Kidney epithelial cell (primary cell): ENCODE measurements at regions not wholly inside any gene's neighbourhood (a gene's known extent, or its start where the extent isn't known, plus 50 kb on each side); places are given as distances from the start of the nearest gene placed in this dataset.

Experiments used
- DNase-seq: peaks from one replicate; pipeline ENCODE4 v3.0.0-alpha.2; 2010; ENCODE audit warnings: low read depth
- H3K27me3 ChIP-seq: 2 replicates; pipeline ENCODE4 v1.6.0; 2011; ENCODE audit warnings: low read length; ENCODE audit not compliant: control insufficient read depth, insufficient read depth
- H3K36me3 ChIP-seq: 2 replicates; pipeline ENCODE4 v1.5.1; 2011; ENCODE audit warnings: low read length; ENCODE audit not compliant: control insufficient read depth, insufficient read depth
- H3K4me3 ChIP-seq: 2 replicates; pipeline ENCODE4 v1.5.1; 2011; ENCODE audit warnings: low read depth, mild to moderate bottlenecking, control low read depth, low read length
- CTCF ChIP-seq: IDR thresholded peaks from 2 replicates; pipeline ENCODE4 v1.5.1; 2011; ENCODE audit warnings: mild to moderate bottlenecking, moderate library complexity, low read length, control low read depth, inconsistent platforms; ENCODE audit not compliant: insufficient read depth, poor library complexity, severe bottlenecking

- Histone ChIP-seq H3K36me3 (no peaks in the 10 kb centered on the region), H3K4me3 (no peak overlapping the region), H3K27me3 (peaks cover 10% of the 10 kb centered on the region)
- DNase-seq = no peak
- no peak for TF ChIP-seq CTCF
Measured at GRCh38 chr2:118762290-118762689, 85.2 kb downstream of the EN1 start.

- Histone ChIP-seq H3K4me3 (no peak overlapping the region), H3K36me3 (no peaks in the 10 kb centered on the region), H3K27me3 (peaks cover 10% of the 10 kb centered on the region)
- DNase-seq = no peak
- TF ChIP-seq CTCF = no peak
Measured at GRCh38 chr2:118761771-118762170, 85.7 kb downstream of the EN1 start.

- no peak for TF ChIP-seq CTCF
- Histone ChIP-seq H3K36me3 (no peaks in the 10 kb centered on the region), H3K4me3 (no peak overlapping the region), H3K27me3 (no peaks in the 10 kb centered on the region)
- no peak for DNase-seq
Measured at GRCh38 chr2:118755901-118756300, 91.5 kb downstream of the EN1 start.

GRCh38 chr2:118755384-118755783, 92.1 kb downstream of the EN1 start:
- no peak for TF ChIP-seq CTCF
- H3K27me3 ChIP-seq = no peaks in the 10 kb centered on the region
- DNase-seq = no peak
- no peaks in the 10 kb centered on the region for H3K36me3 ChIP-seq
- no peak overlapping the region for H3K4me3 ChIP-seq

- no peak for DNase-seq
- no peaks in the 10 kb centered on the region for H3K27me3 ChIP-seq
- no peak overlapping the region for H3K4me3 ChIP-seq
- no peak for TF ChIP-seq CTCF
- H3K36me3 ChIP-seq = no peaks in the 10 kb centered on the region
Measured at GRCh38 chr2:118752762-118753429, 94.6 kb downstream of the EN1 start.

GRCh38 chr2:118750959-118751565, 96.4 kb downstream of the EN1 start:
- H3K27me3 ChIP-seq = no peaks in the 10 kb centered on the region
- TF ChIP-seq CTCF = no peak
- no peaks in the 10 kb centered on the region for H3K36me3 ChIP-seq
- H3K4me3 ChIP-seq = no peak overlapping the region
- DNase-seq = no peak
